GM12875 (cell line): ENCODE measurements at regions not wholly inside any gene's neighbourhood (a gene's known extent, or its start where the extent isn't known, plus 50 kb on each side); places are given as distances from the start of the nearest gene placed in this dataset.

Experiments used
- H3K4me3 ChIP-seq: one replicate; pipeline ENCODE4 v1.5.1; 2011; ENCODE audit warnings: low read depth, low read length, control low read depth
- CTCF ChIP-seq: IDR thresholded peaks from 2 replicates; pipeline ENCODE4 v1.5.1; 2011; ENCODE audit warnings: low read depth, mild to moderate bottlenecking, control low read depth, inconsistent platforms, low read length, moderate library complexity, borderline replicate concordance; ENCODE audit not compliant: insufficient read depth

DNA sequence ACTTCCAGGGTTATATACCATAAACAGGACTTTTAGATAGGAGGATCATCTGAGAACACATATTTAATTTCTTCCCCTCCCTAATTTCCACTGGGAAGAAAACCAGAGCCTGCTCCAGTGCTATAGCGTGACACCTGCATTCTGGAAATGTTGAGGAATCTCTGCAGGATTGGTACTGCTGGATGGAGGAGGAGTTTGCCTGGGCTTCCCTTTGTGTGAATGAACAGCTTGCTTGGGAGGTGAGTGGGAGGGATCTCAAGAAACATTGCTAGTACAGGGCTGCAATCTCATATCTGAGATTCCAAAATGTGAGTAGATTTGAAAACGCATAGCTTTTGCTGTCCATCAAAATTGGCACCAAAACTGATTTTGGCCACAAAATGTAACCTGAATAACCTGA is 295.9 kb upstream of the RGMA start:
- no peak for TF ChIP-seq CTCF
- no peak overlapping the region for H3K4me3 ChIP-seq

- TF ChIP-seq CTCF: no peak
- H3K4me3 ChIP-seq: no peak overlapping the region
Observed at GRCh38 chr15:93382200-93382820, 293.3 kb upstream of the RGMA start.

DNA sequence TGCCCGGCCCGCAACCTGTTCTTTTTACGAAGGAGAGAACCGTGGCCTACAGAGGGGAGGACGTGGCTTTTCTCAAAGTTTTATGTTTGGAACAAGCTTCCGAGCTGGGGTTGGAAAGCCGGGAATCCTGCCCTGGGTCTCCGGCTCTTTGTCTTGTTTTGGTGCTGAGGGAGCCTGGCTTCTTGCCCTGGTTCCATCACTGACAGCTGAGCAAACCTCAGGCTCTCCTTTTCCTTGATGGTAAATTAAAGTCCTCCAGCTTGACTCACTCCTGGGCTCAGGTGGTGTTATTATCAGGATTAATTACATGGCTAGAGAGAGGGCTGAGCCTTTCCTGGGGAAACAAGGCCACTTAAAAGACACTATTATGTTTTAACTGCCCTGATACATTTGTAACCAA is 289.5 kb upstream of the RGMA start:
- no peak for TF ChIP-seq CTCF
- no peak overlapping the region for H3K4me3 ChIP-seq

DNA sequence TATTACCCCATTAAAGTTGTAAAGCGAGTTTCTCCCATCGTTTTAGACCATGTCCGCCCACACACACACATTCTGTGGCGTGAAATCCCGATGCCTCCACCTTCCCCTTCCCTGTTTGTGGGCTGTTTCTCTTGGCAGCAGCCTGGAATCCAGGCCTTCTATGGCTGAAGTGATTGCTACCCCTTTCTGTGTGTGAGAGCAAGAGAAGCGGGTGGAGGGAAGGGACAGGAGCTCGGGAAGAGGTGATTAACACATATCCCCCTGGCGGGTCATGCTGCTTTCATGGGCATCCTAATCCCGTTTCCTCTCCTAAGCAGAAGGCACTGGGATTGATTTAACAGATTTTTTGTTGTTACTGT is 283.8 kb upstream of the RGMA start:
- no peak for TF ChIP-seq CTCF
- no peak overlapping the region for H3K4me3 ChIP-seq

- H3K4me3 ChIP-seq: no peak overlapping the region
- TF ChIP-seq CTCF: no peak
Observed at GRCh38 chr15:93372208-93372864, 283.3 kb upstream of the RGMA start.

DNA sequence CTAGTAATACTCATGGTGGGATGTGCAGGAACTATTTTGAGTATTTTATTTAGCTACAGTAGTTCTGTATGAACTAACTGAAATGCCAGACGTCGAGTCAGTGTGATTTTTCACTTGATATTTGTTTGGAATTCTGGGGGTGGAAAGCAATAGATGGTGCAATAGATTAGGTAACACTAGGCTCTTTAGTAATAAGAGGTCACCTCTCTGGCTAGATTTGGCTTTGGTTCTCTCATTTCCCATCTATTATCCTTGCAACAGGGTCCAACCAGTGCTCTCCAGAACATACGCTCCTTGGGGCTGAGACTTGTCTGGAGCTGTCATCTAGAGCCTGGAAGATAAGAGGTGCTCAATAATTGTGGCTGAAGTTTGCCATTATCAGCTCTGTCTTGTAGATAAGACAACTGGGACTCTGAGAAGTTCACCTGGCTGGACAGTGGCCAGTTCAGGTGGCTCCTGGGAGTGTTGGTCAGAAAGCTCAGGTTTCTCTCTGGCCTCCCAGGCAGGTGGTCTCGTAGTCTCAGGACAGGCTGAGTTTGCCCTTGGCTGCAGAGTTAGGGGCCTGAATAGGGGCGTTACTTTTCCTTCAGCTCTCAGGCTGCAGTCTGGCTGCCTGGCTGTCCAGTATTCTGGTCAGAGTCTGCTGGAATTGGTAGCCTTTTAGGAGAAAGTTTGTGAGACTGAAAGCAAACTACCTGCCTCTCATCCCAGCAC is 277.5 kb upstream of the RGMA start:
- TF ChIP-seq CTCF: no peak
- no peak overlapping the region for H3K4me3 ChIP-seq

DNA sequence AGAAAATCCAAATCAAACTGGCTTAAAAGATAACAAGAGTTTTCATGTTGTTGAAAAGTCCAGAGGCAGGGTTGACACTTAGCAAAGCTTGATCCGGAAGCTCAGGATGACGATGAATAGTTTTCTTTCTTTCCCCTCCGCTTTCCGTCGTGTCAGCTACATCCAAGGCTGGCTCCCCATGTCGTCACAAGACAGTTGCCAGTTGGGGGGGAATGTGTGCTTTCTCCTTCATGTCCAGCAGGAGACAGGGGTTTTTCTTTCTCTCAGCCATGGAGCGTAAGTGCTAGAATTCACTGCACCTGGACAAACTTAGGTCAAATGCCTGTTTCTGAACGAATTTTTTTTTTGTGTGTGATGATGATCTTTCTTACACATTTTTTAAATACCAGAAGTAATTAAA is 273.8 kb upstream of the RGMA start:
- no peak for TF ChIP-seq CTCF
- no peak overlapping the region for H3K4me3 ChIP-seq
